AML-193 (cell line): ENCODE measurements at regions not wholly inside any gene's neighbourhood (a gene's known extent, or its start where the extent isn't known, plus 50 kb on each side); places are given as distances from the start of the nearest gene placed in this dataset.
A peak's percentile ranks its signal among the peaks of the same experiment; 100 is the strongest.

Experiments used
- DNase-seq, 2 experiments: peaks; one replicate each; lab custom pipeline; 2025; lab: John Stamatoyannopoulos, UW

DNA sequence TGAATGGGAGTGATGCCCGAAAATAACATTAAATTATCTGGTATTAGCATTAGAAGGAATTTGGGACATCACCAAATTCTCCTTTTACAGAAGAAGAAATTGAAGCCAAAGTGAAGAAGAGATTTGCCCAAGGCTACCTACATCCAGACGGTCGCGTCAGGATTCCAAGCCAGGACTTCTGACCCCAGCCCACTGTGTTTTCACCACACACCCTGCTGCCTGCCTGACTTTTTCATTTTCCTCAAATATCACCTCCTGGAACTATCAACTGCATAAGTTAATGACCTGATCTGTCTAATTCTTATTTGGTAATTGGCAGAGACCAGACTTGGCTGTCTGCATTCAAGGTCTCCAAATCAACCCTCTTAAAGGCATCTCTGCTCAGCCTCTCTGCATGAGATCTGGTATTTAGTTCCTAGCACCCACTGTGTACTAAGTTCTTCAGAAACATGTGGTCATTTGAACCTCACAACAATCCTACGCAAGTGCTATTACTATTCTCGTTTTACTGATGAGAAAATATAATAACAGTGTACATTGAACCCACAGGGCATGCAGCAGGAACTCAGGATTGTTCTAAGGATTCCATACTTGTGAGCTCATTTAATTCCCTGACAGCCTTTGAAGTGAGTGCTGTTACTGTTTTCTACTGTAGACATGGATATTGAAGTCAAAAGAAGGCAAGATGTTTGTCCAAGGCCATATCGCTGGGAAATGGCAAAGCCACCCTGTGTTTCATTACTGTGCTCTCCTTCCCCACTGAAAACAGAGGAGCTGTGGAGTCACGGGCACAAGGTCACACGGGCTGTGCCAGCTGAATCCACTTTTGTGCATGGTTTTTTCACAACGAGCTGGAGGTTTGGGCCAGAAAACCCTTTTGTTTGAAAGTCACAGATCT, 195.2 kb upstream of the C1QTNF7 start:
- DNase-seq: no peak

DNA sequence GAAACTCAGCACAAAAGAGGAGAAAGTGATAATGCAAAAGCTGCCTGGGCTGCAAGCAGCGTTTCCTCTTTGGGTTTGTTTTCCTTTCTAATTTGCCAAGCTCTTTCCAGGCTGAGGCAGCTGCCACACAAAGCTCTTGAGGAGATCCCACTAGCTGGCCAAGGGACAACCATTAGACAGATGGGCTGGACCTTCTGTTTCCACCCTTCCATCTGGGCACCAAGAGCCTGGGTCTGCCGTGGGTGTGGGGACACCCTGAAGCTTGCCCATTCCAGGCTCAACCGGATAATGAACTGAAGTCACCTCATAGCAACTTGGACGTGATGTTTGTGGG, 194.6 kb upstream of the C1QTNF7 start:
- DNase-seq: no peak

DNA sequence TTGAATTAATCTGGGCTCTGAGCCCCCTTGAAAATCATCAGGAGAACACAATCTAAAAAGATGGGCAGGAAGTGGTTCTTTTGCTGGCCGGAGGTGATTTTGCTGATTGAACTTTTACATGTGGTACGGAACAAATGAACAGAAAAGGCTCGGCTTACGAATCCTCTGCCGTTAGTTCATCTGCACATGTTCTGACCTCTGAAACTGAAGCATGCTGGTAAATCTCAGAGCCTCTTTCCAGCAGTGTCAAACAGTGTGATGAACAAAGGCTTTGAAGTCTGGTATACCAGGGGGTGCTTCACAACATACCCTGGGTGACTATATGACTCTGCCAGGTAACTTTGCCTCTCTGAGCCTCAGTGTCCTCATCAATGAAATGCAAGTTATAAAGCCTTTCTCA, 194.2 kb upstream of the C1QTNF7 start:
- DNase-seq: no peak

DNA sequence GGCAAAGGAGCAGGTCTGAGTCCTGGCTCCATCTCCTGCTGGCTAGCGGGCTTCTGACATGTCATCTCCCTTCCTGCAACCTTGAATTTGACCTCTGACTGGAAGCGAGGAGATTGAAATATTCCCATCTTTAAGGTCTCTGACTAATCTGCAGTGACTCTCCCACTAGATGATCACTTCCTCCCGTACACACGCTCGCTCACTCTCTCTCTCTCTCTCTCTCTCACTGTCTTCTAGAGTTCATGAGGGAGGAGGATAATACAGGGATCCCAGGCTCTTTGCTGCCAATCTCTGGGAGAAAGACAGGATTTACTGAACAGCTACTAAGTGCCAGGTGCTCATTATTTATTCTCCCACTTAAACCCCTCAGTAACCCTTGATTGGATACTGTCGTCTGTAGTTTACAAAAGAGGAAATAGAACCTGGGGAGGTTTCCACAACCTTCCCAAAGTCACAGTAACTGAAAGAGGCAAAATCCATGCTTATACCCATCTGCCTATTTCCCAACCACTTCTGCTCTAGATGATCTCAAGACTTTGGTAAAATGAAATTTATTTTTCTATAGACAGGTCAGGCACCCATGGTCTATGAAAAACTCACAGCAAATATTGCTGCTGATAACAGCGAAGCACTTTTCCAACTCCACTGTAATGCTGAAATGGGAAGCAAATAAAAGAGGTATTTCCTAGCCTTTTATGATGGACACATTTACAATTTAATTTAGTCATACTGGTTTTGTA, 193.5 kb upstream of the C1QTNF7 start:
- DNase-seq: peak; percentile 21 to 45

DNA sequence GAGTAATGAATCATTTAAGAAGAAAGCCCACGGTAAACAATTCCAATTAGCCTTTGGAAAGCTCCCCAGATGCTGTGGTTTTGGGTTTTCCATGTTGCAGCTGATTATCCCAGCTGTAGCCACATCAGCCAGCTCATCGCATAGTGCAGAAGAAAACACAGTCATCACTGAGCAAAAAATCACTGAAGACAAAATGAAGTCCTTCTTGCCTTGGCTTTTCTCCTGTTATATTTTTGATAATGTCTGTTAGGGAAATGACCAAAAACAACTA, 193.0 kb upstream of the C1QTNF7 start:
- no peak for DNase-seq

DNA sequence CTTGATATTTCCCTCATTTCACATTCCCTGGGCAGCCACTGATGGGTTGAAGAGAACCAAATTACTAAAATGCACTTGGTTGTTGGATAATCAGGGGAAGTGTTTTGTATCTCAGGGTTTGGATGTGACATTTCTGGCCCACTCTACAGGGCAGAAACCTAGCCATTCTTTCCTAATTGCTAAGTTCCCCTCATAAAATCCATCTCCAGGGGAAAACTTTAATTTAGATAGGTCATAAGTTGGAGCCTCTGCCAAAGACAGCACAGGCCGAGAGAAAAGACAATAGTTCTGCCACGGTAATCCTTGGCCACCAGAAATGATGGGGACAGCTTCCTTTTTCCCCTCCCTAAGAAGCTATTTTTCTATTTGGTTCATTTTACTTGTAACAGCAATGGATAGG, 192.7 kb upstream of the C1QTNF7 start:
- DNase-seq: no peak

DNA sequence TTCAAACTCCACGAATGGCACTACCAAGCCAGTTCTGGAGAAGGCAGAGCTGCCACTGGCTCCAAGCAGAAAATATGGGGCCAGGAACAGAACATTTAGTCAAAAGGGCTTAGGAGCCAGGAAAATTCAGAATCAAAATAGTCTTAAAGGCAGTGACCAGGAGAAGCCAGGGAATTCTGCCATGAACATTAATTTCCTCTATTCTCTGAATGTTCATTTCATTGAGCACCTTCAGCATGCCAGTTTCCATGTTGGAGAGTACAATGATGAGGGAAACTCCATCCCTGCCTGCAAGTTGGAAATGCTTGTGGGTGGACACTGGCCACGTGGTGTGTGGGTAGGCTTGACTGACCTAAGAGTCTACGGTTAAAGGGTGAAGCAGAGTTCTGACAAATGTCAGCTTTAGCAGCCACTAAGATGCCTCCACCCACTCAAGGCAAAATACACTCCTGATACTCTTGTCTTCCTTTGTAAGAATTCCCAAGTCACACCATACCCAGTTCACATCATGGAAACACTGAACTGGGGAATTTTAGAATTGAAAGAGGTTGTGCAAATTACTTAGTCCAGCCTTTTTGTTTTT, 190.1 kb upstream of the C1QTNF7 start:
- DNase-seq: no peak

DNA sequence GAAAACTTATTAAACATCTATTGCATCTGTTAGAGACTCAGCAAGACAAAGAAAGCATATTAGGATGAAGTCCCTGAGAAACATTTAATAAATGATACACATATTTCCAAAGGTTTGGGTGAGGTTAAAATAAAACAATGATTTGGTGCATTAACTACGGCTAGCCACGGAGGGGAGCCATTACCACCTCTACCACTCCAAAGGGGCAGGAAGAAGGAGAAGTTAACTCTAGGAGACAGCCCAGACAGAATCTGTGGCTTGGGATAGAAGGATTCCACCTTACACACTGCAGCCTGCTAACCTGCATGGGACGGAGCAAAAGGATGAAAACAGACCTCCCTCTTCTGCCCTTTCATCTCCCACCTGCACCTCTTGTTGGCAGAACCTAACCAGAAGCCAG, 189.1 kb upstream of the C1QTNF7 start:
- peak; percentile 58 to 66 for DNase-seq

DNA sequence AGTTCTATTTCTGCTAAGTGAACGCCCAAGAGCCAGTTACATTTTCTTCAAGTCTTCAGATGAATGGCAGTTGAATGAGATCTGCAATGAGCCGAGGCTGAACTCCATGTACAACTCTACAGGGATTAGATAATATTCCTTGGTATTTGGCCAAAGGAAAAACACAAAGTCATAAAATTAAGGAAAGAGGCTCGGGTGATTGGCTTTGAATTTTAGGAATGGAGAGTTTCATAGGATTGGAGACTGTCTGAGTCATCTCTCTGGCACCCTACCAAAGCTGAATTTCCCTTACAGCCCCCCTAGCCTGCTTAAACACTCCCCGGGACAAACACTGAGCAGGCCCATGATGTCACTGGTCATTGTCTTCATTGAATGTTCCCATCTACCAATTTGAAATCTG, 188.0 kb upstream of the C1QTNF7 start:
- DNase-seq: no peak

DNA sequence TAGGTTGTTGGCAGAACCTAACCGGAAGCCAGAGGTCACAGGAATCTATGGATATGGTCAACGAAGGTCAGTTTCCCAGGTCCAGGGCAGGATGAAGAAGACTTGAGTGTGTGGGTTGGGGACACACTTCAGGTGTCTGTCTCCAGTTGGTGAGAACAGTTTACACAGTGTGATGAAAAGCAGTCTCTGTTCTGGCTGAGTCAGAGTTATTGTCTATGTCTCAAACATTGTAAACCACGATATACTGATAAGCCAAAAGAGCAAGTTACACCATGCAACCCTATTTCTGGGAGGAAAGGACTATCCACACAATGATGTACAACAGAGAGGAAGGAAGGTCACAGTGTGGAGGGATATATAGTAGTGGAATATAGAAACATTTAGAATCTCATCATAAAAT, 187.1 kb upstream of the C1QTNF7 start:
- no peak for DNase-seq

DNA sequence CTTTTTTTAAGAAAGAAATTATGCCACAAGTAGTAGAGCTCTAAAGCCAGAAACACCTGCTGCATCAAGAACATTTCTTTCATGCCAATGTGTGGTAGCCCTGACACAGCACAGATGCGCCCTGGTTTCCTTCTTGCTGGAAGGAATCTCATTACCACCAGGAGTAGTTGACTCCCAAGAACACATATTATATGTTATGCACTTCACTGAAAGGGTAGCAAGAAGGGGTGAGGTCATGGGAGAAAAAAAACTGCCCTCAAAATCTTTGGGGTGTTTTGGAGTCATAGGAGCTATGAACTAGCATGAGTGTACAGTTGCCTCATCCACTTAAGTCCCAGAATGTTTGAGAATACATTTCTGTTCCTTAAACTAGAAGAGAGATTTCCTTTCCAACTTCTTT, 185.8 kb upstream of the C1QTNF7 start:
- no peak for DNase-seq

DNA sequence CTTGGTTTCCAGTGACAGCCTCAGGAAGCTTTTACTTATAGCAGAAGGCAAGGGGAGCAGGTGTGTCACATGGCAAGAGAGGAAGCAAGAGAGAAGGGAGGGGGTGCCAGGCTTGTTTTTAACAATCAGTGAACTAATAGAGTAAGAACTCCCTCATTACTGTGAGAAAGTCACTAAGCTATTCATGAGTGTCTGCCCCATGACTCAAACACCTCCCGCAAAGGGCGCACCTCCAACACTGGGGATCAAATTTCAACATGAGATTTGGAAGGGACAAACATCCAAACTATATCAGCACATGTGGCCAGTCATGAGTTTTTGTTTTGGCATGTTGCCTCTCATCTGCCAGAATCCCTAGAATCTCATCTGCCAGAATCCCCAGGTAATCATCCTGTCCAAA, 183.5 kb upstream of the C1QTNF7 start:
- DNase-seq: no peak

DNA sequence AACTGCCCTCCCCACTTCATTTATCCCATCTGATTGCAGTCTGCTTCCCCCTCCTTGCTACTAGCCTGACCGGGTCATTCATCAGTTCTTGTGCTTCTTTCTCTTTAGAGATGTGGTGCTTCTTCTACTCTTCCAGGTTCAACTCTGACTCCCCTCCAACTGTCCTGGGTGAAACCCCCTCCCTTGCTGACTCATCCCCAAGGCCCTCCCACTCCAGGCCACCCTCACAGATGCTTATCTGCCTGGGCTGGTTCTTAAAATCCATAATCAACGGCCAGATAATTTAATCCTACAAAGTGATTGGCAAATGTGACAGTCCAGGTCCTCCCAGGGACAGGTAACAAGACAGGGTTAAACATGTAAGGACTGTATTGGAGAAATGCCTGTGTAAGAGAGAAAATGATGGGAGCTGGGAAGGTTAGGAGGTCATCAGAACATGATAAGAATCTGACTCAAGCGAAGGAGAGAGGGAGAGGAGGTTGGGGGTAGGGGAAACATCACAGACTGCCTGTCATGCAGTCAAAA, 182.8 kb upstream of the C1QTNF7 start:
- DNase-seq: no peak

DNA sequence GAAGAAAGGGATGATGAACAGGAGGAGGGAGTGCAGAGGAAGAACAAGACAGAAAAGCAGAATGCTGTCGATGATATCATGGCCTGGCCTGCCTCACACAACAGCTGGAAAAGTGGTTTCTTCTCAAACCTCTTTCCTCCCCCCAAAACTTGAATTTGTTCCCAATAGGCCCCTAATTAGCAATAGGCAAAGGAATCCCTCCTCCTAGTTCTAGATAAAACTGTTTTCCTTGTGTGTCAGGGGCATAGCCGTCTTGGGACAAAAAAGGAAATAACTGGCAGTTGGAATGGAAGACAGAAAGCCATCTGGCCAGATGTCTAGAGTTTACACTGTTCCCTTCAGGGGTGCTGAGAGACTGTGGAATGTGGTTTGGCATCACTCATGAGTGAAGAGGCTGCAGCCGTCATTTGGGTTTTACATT, 177.8 kb upstream of the C1QTNF7 start:
- no peak for DNase-seq

DNA sequence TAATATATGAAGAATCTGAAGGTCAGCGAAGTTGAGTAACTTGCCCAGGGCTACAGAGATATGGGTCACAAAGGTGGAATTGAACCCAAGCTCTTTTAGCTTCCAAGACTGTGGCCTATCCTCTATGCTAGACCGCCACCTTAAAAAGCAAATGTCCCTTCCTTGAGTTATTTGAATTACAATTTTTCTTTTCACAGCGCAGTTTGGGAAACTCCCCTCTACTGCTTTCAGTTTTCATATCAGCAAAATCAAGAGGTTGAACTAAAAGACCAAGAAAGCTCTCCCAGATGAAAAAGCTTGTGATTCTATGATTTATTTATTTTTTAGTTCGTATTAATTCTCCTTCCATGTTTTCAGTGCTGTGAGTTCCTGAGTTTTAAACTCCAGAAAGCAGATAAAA, 174.5 kb upstream of the C1QTNF7 start:
- no peak for DNase-seq

DNA sequence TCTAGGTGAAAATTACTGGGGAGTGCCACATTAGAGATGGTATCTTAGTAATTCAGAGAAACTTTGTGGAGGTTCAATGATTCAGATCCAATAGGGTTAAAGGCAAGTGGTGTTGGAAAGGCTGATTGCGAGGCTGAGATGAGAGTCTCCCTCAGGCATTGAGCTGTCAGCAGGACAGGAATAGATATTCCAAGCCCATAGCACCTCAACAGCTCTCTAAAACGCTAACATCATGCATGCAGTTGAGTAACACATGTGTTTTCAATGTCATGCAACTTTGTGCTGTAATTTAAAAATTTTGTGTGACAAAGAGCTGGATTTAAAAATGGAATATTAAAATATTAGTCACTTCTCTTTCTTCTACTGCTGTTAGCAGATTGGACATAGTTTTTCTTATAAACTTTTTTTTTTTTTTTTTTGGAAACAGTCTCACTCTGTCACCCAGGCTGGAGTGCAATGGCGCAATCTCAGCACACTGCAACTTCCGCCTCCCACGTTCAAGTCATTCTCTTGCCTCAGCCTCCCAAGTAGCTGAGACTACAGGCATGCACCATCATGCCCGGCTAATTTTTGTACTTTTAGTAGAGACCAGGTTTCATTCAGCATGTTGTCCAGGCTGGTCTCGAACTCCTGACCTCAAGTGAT, 173.5 kb upstream of the C1QTNF7 start:
- peak; percentile 45 to 63 for DNase-seq

DNA sequence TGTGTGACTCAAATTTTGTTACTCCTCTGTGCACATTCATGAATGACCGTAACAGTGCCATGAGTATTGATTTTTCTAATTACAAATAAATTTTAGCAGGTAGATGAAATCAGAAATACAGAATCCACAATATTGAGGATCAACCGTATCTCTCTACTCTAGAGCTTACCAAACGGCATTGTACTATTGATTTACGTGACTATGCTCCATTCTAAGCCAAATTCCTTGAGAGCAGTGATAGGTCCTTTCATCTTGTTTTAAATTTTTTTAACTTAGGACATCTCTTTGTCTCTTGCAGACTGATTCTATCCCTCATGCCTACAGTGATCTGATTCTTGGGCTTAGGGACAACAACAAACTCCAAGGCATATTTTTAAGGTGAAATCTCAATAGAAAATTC, 172.3 kb upstream of the C1QTNF7 start:
- DNase-seq: no peak

DNA sequence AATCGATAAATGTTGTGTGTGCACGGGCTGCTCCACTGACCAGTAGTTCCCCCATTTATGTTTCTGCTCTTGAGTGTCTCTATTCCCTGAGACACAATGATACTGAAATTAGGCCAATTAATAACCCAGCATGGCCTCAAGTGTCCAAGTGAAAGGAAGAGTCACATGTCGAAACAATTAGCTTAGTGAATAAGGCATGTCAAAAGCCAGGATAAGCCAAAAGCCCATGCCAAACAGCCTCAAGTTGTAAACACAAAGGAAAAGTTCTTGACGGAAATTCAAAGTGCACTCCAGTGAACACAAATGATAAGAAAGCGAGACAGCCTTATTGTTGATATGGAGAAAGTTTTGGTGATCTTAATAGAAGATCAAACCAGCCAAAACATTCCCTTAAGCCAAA, 167.1 kb upstream of the C1QTNF7 start:
- DNase-seq: no peak

DNA sequence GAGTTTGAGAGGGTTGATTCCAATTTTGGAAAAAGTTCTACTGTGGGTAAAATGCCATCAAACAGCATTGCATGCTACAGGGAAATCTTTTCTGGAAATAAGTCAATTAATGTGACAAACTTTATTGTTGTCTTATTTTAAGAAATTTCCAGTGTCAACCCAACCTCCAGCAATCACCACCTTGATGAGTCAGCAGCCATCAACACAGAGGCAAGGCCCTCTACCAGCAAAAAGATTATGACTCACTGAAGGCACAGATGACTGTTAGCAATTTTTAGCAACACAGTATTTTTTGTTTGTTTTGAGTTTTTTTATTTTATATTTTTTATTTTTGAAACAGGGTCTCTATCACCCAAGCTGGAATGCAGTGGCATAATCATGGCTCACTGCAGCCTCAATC, 165.4 kb upstream of the C1QTNF7 start:
- DNase-seq: no peak

DNA sequence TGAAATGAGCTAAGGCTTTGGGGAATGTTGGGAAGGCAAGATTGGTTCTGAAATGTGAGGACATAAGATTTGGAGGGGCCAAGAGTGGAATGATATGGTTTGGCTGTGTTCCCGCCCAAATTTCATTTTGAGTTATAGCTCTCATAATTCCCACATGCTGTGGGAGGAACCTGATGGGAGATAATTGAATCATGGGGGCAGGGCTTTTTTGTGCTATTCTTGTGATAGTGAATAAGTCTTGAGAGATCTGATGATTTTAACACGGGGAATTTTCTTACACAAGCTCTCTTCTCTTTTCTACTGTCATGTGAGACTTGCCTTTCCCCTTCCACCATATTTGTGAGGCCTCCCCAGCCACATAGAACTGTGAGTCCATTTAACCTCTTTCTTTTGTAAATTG, 157.6 kb upstream of the C1QTNF7 start:
- DNase-seq: no peak

DNA sequence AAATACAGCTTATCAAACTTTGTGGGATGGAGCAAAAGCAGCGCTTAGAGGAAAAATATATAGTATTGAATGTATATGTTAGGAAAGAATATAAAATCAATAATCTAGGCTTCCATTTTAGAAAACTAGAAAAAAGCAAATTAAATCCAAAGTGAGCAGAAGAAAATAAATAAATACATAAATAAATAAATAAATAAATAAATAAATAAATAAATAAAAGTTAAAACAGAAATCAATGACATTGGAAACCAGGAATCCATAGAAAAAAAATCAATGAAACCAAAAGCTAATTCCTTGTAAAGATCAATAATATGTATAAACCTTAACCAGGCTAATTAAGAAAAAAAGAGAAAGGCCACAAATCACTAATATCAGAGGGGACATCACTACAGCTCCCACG, 141.8 kb upstream of the C1QTNF7 start:
- no peak for DNase-seq

DNA sequence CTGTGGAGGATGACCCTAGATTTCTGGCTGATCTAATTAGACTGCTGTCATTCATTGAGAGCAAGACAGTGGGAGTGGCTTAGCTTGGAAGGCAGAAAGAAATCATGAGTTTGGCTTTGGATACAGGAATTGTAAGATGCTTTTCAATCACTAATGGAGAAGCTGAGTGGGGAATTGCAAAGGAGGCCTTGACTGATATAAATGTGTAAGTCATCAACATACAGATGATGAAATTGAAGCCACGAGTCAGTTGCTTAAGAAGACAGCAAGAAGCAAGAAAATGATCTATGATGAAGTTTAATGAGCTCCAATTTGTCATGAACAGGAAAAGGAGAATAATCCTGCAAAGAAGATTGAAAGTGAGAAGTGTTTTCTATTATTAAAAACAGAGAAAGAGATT, 136.7 kb upstream of the C1QTNF7 start:
- peak; percentile 47 to 48 for DNase-seq

DNA sequence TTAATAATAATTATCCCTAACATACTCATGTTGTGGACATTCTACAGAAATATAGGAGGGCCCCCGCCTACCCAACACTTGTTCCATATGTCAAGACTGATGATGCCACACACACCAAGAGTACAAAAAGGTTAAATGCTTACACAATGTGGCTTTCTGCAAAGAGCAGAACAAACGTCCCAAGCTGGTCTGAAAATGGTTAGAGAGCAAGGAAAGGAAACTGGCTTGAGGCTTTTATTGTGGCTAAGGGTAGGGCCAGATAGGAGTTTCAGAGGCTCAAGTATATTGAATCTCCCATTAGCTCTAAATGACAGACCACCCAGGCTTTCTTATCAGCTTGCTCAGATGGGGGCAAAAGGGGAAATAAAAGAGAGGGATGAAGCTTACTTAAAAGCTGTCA, 134.1 kb upstream of the C1QTNF7 start:
- DNase-seq: no peak
